NCI-H524 treated with DMSO at 0.1 percent for 48 hours (cell line): ENCODE measurements at regions not wholly inside any gene's neighbourhood (a gene's known extent, or its start where the extent isn't known, plus 50 kb on each side); places are given as distances from the start of the nearest gene placed in this dataset.
A peak's percentile ranks its signal among the peaks of the same experiment; 100 is the strongest.

ENCODE experiments used
- DNase-seq: peaks from one replicate; lab custom pipeline; 2025; lab: John Stamatoyannopoulos, UW

GRCh38 chr20:9919271-9920014 is 80.6 kb upstream of the PAK5 start:
- DNase-seq = no peak

GRCh38 chr20:9918348-9918747 is 79.5 kb upstream of the PAK5 start:
- DNase-seq = peak; percentile 31

- no peak for DNase-seq
Measured at GRCh38 chr20:9916761-9917160, 77.9 kb upstream of the PAK5 start.

GRCh38 chr20:9912858-9913434 is 74.1 kb upstream of the PAK5 start:
- DNase-seq = no peak

- DNase-seq = no peak
Measured at GRCh38 chr20:9912290-9912689, 73.4 kb upstream of the PAK5 start.

GRCh38 chr20:9911519-9911918 is 72.6 kb upstream of the PAK5 start:
- DNase-seq = no peak

GRCh38 chr20:9909167-9909566 is 70.3 kb upstream of the PAK5 start:
- no peak for DNase-seq

- DNase-seq = no peak
Measured at GRCh38 chr20:9903048-9903655, 64.3 kb upstream of the PAK5 start.

- DNase-seq = no peak
Measured at GRCh38 chr20:9889270-9889981, 50.5 kb upstream of the PAK5 start.
